Activated T-cell treated with anti-CD3 and anti-CD28 coated beads for 48 hours (primary cell): ENCODE measurements at regions not wholly inside any gene's neighbourhood (a gene's known extent, or its start where the extent isn't known, plus 50 kb on each side); places are given as distances from the start of the nearest gene placed in this dataset.

Source experiments
- DNase-seq: peaks from one replicate; pipeline ENCODE4 v3.0.0-alpha.2; 2020; ENCODE audit warnings: low read depth

DNA sequence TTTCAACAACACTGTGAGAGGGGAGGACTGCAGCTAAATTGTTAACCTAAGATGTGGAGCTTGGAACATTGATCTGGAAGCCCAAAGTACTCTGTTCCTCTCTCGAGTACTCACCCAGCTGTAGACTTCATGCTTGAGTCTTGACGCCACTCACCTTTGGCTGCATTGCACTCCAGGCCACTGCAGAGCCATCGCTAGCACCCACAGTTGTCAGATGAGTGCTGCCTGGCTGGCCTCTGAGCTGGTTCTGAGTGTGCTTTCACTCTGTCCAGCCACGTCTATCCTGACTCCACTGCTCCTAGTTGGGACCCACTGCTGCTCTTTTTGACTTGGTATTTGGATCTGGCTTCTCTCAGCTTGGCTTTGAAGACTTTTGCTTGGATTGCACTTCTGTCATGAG, 552.1 kb downstream of the DCDC2C start:
- no peak for DNase-seq

DNA sequence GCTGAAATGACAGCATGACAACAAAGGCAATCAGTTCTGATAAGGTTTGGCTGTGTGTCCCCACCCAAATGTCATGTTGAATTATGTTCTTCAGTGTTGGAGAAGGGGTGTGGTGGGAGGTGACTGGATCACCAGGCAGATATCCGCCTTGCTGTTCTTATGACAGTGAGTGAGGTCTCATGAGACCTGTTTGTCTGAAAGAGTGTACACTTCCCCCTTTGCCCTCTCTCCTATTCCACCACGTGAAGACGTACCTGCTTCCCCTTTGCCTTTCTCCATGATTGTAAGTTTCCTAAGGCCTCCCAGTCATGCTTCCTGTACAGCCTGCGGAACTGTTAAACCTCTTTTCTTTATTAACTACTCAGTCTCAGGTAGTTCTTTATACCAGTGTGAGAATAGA, 553.0 kb downstream of the DCDC2C start:
- no peak for DNase-seq

DNA sequence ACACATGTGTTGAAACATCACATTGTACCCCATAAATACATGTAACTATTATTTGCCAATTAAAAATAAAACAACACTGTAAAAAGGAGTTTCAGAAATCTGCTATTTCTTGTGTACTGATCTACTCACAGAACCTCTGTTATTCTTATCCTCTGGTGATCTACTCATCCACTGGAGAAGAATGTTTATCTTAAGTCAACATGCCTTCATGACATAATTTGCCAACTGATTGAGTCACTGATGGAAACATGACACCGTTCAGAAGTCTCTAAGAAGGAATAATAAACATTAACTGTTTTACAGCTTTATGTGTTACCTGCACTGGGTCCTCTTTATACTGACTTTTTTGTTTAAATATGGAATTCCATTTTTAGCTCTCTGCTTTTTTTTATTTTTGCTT, 555.2 kb downstream of the DCDC2C start:
- no peak for DNase-seq

DNA sequence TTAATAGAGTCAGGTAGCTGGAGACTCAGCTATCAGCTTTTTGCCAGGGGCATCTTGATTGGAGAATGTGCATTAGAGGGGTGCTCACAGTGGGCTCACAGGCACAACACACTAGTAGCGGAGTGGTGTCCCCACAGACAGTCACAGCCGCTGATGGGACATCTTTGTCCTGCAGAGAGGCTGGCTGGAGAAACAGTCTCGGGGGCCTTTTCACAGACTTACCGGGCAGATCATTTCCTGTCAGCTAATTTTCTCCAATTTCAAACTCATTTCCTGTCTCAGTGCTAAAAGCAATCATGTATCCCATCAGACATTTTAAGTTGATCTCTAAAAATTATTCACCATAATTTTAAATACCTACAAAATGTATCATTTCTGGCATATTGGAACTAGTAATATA, 562.6 kb downstream of the DCDC2C start:
- no peak for DNase-seq

DNA sequence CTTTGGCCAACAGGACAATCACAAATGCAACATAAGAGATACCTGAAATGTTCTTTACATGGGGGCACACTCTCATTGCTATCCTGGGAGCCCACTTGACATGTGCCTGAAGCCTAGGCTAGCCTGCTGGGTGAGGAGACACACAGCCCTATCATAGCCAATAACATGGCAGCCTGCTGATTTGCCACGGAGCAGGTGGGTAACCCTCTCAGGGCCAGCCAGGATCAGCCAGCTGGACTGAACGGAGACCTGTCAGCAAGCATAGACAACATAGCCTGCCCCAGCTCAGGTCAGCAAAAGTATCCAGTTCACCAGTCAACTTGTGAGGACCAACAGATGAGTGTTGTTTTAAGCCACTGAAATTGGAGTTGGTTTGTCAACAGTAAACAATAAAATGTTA, 566.5 kb downstream of the DCDC2C start:
- DNase-seq: no peak

DNA sequence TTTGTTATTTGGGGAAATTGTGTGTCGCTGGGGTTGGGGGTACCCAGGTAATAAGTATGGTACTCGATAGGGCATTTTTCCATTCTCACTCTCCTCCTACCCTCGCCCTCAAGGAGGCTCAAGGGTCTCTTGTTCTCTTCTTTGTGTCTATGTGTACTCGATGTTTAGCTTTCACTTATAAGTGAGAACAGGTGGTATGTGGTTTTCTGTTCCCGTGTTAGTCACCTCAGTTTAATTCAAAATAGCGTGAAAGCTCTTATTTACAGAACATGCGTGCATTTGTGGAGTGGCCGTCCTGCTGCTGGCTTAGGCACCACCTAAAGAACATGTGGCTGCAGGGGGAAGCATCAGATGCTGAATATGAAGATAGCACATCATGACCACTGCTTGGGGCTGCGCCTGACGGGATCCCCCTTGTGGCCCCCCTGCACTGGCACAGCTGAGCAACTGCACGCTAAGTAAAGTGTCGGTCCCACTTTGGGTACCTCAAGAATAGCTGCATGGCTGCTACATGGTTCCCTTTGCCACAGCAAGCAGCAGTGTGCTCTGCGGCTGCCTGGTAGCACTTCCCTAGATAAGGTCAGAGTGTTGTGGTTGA, 569.0 kb downstream of the DCDC2C start:
- no peak for DNase-seq

DNA sequence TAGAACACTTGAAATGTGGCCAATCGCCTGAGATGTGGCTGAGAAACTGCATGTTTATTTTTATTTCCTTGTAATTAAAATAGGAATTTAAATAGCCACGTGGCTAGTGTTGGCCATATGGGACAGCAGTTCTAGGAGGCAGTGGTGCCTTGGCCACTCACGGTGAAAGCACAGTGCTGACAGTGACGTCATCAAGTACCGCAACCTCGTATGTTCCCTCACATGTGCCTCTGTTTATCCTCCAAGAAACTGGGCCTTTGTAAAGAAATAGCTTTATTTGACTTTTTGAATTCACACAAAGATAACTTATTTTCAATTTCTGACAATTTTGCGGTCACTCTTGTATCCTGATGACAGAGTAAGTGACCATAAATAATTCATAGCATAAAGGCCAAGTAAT, 575.0 kb downstream of the DCDC2C start:
- DNase-seq: no peak

DNA sequence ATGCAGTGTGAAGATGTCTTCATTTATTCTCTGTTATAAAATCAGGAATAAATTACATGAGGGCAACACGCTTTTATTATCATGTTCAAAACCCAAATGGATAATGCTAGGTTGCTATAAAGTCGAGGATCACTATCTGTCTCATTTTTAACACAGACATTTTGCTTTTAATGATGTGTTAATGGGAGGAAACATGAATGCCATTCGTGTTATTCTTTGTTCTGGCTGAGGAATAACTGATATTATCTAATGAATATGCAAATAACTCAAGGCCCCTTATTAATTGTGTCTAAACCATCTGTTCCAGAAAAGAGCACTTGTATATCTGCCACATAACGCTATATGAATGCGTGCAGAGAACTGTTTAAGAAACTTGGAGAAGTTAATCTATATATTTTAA, 576.1 kb downstream of the DCDC2C start:
- DNase-seq: no peak

DNA sequence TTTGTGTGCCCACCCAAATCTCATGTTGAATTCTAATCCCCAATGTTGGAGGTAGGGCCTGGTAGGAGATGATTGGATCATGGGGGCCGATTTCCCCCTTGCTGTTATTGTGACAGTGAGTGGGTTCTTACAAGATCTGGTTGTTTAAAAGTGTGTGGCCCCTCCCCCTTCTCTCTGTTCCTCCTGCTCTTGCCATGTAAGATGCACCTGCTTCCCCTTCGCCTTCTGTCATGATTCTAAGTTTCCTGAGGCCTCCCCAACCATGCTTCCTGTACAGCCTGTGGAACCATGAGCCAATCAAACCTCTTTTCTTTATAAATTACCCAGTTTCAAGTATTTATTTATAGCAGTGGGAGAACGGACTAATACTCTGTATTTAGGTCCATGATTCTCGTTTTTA, 588.1 kb downstream of the DCDC2C start:
- DNase-seq: no peak

DNA sequence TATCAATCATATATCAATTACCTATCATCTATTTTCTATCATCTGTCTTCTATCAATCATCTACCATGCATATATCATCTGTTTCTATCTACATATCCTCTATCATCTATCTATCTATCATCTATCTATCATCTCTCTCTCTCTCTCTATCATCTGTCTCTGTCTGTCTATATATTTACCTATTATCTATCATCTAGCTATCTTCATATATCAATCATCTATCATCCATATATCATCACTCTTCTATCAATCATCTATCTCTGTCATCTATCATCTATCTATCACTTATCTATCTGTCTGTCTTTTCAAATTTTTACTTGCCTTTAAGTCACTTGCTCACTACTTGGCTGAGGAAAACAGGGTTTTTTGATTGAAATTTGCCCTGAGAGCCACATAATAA, 592.3 kb downstream of the DCDC2C start:
- no peak for DNase-seq

DNA sequence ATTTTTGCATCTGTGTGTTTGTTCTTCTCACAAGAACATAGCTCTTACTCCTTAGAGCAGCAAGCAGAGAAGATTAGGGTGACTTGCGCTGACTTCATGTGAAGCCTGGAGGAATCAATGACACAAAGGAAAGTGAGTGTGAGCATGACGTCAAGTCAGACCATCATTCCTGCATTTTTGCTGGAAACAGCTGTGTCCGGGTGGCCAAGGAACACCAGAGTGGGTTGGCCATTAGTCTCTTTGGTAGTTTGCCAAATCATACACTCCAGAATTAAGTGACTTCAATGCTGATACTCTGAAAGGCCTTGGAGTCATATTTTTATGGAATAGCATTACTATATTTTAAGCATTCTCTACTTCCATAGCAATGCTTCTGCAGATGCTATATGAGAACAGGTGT, 597.2 kb downstream of the DCDC2C start:
- DNase-seq: no peak

DNA sequence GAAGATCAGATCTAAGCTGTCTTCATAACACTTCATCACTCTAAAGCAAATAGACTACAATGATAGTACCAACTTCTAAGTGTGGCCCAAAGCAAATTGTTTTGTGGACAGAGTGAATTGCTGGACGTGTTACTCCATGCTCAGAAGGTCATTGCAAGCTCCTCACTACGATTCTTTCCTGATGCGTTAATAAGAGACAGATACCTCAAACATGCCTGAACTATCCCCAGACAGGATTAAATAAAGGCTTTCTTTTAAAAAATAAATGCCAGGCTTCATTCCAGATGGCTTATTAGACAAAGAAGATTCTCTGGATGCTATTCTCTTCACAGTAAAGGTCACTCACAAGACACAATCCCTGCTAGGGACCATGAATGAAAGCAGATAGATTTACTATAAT, 621.2 kb downstream of the DCDC2C start:
- no peak for DNase-seq

DNA sequence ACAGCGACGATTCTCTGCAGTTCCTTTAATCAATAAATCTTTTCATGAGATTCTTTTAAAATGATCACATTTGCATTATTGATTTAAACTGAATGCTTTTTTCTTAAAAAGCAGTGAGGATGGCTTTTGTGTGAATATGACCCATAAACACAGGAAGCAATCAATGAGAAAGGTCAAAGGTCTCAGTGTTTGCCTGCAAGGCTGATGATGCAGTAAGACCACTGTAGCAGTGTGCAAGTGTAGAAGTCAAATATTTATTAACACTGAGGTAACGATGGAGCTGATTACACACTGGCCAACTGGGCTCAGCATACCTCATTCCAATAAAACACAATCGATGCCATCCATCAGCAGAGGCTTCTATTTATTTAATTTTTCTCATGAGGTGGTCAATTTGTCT, 633.5 kb downstream of the DCDC2C start:
- DNase-seq: no peak

DNA sequence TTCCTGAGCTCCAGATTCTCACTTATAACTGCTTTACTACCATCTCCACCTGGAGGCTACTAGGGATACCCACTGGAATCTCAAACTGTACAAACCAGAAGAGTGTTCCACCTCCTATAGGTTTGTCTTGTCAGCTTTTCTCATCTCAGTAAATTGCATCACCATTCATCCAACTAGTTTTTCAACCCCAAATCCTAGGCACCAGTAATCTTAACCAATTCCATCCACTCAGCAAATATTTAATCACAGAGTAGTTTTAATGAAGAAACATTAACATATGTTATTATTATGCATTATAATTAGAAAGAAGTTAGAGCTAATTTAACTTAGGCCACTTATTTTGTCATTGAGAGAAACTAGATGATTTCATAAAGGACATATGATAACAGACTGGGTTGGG, 635.0 kb downstream of the DCDC2C start:
- no peak for DNase-seq

DNA sequence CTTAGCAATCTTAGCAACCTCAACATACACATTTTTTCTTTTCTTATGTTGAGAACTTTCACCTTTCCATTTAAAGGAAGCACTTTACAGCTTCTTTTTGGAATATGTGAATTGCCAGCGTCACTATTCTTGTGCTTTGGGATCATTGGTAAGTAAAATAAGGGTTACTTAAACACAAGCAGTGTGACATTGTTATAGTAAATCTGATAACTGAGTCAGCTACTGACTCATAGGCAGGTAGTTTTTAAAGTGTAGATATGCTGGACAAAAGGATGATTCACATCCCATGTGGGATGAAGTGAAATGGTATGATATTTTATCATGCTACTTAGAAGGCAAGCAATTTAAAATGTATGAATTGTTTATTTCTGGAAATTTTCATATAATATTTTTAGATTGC, 637.2 kb downstream of the DCDC2C start:
- no peak for DNase-seq

DNA sequence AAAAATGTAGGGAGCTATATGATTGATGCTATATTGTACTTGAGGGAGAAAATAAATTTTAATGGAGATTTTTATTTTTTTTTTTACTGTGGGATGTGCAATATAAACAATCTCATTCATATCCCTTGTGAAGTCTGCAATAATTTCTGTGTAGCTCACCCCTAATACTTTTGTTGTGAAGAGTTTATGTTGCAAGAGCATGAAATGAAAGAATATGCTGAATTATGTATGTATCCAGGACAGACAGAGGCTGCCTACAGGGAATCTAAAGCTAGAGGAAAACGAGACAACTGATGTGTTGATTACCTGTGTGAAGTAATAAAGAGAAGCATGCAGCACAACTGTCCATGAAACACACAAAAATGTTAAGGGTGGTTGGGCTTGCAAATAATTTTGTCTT, 643.3 kb downstream of the DCDC2C start:
- DNase-seq: no peak

DNA sequence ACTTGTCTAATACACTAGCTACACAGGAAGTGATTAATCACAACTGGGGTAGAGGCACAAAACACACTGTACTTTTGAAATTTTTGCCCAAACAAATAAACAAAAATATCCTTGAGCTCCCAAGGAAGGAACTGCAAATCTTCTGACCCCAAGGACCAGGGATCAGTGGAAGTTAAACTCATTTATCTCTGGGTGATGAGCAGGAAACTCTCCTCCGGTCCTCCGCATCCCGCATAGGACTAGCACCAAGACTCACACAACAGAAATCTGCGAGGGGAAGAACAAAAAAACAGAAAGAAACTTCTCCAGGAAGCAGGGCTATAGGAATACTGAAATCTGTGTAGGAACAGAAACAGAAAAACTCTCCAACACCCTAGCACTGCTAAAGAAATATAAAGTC, 650.3 kb downstream of the DCDC2C start:
- no peak for DNase-seq

DNA sequence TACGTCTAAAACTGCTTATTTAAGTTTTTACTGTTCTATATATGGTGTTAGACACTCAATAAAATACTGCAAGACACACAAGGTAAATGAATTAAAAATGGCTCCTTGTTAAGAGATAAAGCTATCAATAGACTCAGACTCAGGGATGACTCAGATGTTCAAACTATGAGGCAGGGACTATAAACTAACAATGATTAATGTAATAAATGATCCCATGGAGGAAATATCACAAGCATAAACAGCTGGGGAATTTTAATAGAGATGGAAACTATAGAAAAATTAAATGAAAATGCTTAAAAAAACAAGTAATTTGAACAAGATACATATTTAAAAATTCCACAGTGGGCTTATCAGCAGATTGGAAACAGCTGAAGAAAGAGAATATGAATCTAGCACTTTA, 650.8 kb downstream of the DCDC2C start:
- DNase-seq: no peak

DNA sequence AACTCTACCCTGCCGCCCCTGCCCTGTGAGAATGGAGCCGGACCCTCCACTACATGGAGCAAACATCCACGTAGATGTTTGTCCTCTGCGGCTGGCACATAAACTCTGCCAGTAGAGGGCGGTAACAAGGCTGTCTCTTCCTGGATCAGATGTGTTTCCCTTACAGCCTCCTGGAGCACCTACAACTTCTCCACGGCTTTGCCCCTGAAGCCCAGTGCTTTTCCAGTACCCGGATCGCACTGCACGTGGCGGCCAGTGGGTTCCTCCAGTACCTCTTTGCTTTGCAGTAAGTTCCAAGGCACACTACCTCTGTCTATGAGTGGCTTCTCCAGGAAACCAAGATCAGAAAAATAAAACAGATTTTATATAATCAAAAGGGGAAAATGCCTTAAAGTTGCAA, 651.3 kb downstream of the DCDC2C start:
- no peak for DNase-seq

DNA sequence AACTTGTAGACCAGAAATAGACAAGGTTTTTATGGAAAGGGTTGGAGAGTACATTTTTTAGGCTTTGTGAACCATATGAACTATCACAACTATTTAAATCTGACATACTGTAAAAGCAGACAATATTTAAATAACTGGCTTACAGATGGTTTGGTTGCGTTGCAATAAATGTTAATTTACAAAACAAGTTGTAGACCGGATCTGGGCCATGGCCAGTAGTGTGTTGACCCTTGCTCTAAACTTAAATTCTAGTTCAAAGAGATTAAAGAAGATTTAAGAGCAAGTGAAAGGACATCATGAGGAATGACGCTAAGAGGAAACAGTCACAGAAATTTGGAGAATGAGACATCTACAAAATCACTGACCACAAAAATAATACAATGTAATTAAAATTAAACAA, 652.7 kb downstream of the DCDC2C start:
- DNase-seq: no peak

DNA sequence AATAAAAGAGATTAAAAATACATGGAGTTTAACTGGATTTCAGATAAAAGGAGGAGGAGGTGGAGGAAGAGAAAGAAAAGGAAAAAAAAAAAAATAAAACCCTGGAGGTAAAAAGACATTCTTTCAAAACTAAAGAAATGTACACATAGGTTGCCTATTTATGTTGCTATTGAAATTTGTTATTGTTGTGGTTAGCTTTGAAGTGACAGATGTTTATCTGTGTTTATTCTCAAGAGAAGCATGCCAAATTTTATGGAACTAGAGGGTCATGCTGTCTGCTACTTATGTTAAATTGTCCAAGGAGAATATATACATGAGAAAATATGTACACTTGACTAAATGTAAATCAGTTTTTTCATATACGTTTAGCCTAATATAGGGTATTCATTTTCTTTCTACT, 653.2 kb downstream of the DCDC2C start:
- DNase-seq: no peak

DNA sequence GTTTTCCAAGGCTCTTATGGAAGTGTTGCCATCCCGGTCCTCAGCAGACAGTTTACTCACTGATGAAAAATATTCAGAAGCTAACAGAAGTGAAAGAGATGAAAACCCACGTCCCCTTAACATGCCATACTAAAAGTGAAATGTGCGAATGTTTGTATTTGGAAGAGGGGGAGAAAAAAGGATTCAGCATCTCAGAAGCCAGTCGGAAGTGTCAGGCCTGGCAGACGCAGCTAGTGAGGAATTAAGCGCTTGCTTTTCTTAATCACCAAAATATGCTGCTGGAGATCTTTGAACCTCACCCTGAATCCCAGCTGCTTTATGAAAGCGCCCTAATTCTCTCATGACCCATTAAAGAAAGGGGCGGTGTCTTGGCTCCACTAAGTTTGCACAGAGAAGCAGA, 653.7 kb downstream of the DCDC2C start:
- DNase-seq: no peak

DNA sequence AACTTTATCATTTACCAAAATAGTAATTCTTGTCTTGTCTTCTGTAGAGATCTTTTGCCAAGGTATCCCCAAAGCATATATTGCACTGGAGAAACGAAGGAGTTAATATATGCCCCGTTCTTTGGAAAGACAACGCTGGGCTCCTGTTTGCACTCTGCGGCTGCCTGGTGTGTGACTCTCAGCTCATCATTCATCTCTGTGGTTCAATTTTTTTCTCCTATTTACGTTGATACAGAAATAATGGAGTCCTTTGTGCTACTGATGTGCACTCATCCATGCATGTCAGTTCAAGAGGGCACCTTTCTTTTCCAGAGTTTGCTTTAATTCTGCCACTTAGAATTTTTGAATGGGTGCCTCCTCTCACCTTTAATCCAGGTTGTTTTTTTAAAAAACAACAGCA, 655.5 kb downstream of the DCDC2C start:
- DNase-seq: no peak

DNA sequence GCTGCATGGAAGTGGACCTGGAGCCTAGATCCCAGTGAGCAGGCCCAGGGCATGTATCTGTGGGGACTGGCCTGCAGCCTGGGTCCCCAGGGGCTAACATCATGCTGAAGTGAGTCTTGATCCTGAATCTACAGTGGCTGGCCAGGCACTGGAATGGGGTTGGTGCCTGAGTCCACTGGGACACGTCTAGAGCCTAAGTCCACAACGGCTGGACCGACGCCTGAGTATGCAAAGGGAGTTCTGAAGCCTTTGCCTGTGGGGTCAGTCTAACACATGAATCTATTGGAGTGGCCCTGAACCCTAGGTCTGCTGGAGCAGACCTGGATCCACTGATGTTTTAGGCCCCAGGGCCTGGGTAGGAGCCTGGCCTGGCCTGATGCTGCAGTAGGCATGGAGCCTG, 665.5 kb downstream of the DCDC2C start:
- DNase-seq: no peak

DNA sequence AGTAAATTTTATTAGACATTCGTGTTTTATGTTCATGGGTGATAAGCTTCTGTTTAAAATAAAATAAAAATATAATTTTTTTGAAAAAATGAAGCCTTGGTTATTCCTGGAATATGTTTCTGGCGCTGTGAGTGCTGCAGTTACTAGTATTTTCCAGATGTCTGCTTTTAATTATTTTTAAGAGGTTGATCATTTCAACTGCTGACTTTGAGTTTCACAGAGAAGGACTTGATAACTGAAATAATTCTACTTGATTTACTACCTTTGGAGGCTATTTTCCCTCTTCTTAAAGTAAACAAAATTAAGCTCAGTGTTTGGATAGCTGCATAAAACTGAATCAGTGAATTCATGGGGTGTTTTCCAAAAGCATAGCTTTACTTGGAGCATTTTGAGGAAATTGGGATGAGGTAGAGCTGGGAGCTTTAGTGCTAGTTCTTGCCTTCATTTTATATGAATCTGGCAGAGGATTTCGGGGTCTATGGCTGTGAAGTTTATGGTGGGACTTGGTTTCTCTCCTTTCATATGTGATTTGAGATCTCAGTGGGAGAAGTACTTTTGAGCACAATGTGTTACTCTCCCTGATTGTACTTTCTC, 666.5 kb downstream of the DCDC2C start:
- DNase-seq: no peak
